ENCODE measurements at regions not wholly inside any gene's neighbourhood (a gene's known extent, or its start where the extent isn't known, plus 50 kb on each side); places are given as distances from the start of the nearest gene placed in this dataset.

DNA sequence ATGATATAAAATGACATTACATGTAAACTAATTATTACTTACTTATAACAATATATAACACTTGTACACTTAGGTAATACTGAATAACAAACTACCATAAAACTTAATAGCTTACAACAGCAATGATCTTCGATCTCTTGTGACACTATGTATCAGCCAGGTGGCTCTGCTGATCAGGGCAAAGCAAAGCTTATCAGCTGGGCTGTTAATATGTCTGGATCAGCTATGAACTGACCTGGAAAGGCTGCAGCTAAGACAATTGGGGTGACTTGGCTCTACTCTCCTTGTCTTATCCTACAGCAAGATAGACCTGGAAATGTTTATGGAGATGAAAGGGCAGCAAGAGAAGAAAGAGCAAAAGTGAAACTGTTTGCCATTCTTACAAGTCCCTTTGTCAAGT is 511.3 kb downstream of the TLR4 start:
- no peak for DNase-seq (ENCODE audit: low read depth, low spot score)
- in situ Hi-C loops (cut with HindIII; ENCODE audit: low pct_unique_long_range_greater_than_20kb, low sequenced_read_pairs): no loop called here

DNA sequence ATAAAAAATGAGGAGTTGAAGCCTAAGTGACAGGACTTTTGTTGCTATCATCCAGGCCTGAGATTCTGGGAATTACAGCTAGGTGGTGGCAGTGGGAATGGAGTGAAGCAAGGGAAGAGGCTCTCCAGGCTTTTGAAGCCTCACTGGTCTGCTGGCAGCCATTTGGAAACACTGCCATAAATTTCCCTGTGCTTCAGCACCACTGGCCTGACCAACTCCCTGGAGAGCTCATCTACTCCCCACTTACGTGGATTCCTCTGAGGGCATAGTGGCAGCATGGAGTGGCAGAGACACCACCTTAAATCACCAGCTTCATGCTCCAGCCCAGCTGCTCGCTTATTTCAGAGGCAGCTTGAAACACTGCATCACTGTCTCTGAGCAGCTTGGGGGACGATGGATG is 518.2 kb downstream of the TLR4 start:
- peak; percentile 50 for DNase-seq (ENCODE audit: low read depth, low spot score)
- in situ Hi-C loops (cut with HindIII; ENCODE audit: low pct_unique_long_range_greater_than_20kb, low sequenced_read_pairs): no loop called here

DNA sequence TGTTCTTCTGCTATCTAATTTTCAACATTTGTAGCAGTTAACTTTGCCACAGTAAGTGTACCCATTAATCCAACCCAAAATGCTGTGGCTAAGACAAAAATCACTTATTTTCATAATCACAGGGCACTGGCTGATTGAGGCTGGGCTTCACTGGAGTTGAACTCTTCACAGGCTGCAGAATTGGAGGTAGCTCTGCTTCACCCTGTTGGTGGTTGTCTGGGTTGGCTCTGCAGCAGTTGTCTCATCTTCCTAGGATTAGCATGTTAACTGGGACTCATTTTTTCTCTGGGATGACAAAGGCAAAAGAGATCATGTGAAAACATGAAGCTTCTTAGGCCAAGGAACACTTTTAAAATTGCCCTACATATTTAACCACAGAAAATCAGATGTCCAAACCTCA is 518.9 kb downstream of the TLR4 start:
- no peak for DNase-seq (ENCODE audit: low read depth, low spot score)
- in situ Hi-C loops (cut with HindIII; ENCODE audit: low pct_unique_long_range_greater_than_20kb, low sequenced_read_pairs): no loop called here

DNA sequence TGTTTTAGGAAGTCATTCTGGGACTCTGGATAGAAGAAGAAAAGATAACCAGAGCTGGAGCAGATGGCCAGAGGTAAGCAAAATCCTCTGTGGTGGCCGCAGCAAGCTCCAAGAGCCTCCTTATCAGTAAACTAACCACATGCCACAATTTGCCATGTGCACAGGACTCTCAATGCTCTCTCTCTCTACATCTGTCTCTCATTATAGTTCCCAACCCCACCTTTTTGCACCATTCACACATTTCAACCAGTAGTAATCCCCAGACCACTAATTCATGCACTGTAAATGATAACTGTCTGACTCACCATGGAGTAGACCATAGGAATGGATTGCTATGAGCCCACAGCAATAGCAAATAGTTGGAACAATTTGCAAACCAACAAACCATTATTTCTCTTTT is 526.1 kb downstream of the TLR4 start:
- DNase-seq (ENCODE audit: low read depth, low spot score): no peak
- in situ Hi-C loops (cut with HindIII; ENCODE audit: low pct_unique_long_range_greater_than_20kb, low sequenced_read_pairs): no loop called here

DNA sequence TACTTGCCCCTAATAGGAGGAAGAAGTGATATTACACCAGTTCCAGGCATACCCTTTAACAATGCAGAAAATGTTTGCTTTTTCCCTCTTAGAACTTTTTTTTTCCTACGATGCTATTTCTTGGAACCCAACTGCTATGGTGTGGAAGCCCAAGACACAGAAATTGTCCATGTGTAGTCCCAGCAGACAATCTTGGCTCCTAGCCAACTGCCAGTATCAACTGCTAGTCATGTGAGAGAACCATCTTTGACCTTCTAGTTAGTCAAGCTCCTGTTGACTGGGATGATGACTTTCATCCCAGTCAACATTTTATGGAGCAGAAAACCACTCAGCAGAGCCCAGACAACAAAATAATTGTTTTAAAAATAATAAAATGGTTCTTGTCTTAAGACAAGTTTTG is 532.4 kb downstream of the TLR4 start:
- DNase-seq (ENCODE audit: low read depth, low spot score): no peak
- in situ Hi-C loops (cut with HindIII; ENCODE audit: low pct_unique_long_range_greater_than_20kb, low sequenced_read_pairs): no loop called here

DNA sequence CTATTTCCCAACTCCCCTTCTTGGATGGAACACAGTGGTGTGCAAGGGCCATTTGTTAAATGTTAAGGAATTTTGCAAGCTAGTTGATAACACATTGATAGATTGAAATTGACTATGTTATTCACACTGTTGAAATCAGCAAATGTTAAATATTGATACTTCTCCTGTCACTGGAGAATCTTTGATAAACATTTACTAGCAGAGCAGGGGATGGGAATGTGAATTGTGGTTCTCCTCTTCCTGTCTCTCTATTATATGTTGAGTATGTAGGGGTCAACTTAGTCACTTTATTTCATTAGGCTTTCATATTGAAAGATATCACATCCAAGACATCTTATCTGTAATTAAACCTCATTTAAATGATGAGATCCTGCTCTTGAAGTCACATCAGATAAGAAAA is 533.9 kb downstream of the TLR4 start:
- no peak for DNase-seq (ENCODE audit: low read depth, low spot score)
- in situ Hi-C loops (cut with HindIII; ENCODE audit: low pct_unique_long_range_greater_than_20kb, low sequenced_read_pairs): no loop called here

DNA sequence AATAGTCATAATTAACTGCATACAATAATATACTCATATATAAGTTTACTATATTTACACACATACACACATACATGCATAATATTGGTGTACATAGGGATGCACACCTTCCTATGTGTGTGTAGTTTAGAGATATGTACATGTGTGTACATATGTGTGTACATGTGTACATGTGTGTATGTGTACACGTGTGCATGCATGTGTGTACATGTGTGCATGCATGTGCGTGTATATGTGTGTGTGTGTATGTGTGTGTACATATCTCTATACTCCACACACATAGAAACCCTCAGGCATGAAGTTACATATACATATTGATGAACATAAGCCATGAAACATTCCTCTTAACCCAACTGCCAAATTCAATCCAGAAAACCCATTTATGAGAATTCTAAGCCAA is 547.8 kb downstream of the TLR4 start:
- in situ Hi-C loops (cut with HindIII; ENCODE audit: low pct_unique_long_range_greater_than_20kb, low sequenced_read_pairs): no loop called here
- DNase-seq (ENCODE audit: low read depth, low spot score): no peak

DNA sequence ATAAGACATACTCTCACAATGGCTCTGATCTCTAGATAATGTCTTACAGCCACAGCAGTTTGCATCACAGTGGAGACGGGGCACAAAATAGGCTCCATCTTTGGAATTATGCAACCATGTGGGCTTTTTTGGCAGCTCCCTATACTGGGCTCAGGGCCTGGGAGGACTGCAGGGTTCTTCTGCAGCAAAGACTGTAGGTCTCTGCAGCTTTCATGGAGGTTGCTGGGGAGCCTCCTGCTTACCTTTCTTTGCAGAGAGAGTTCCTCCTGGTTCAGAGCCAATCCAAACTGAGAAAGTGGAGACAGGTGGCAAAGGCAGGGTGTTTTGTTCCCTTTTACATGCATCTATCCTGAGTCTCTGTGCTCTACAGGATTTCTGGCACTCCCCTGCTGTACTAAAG is 558.0 kb downstream of the TLR4 start:
- in situ Hi-C loops (cut with HindIII; ENCODE audit: low pct_unique_long_range_greater_than_20kb, low sequenced_read_pairs): no loop called here
- DNase-seq (ENCODE audit: low read depth, low spot score): no peak

DNA sequence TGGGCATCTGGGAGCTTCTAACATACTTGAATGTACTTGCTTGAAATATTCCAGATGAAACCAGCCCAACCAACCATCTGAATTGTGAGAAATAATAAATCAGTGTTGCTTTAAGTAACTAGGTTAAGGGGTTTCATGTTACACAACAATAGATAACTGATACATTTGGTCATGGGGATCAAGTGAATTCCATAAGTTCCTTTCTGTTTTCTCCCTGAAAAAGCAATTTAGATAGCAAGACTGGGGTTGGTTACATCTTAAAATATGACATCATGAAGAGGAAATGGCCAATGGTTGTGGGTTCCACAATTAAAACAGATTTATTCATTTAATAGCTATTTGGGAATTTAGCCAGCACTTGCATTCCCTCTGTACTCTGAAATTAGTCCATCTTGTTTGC is 559.7 kb downstream of the TLR4 start:
- no peak for DNase-seq (ENCODE audit: low read depth, low spot score)
- in situ Hi-C loops (cut with HindIII; ENCODE audit: low pct_unique_long_range_greater_than_20kb, low sequenced_read_pairs): no loop called here

DNA sequence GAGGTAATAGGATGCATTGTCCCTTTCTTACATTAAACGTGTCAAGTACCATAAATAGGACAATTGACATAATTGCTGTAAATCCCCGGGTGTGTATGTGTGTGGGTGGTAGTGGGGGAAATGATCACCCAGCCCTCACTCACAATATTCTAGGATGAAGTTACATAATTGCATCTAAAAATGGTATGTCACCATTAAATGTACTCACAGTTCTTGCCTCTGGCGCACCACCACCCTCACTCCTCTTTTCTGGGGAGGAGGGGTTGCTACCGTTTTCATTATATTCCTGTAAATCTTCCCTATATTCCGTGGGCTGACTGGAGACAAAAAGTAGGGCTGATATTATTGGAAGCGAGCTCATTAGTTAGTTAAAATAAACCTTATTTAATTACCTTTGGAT is 563.8 kb downstream of the TLR4 start:
- no peak for DNase-seq (ENCODE audit: low read depth, low spot score)
- in situ Hi-C loops (cut with HindIII; ENCODE audit: low pct_unique_long_range_greater_than_20kb, low sequenced_read_pairs): no loop called here

DNA sequence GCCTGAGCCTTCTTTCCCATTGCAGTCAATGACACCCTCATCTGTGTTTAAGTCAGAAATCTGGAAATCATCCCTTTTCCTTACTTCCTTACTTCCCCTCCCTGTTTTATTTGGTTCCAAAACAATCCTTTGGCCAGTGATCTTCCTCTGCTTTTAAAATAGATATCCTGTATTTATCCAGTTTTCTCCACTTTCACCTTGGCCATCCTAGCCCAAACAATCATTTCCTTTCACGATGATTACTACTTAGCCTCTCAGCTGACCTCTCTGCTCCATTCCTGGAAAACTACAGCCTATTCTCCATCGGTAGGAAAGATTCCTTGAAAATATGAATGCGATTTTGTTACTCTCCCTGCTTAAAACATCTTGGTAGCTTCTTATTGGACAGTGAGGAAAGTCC is 565.4 kb downstream of the TLR4 start:
- in situ Hi-C loops (cut with HindIII; ENCODE audit: low pct_unique_long_range_greater_than_20kb, low sequenced_read_pairs): no loop called here

DNA sequence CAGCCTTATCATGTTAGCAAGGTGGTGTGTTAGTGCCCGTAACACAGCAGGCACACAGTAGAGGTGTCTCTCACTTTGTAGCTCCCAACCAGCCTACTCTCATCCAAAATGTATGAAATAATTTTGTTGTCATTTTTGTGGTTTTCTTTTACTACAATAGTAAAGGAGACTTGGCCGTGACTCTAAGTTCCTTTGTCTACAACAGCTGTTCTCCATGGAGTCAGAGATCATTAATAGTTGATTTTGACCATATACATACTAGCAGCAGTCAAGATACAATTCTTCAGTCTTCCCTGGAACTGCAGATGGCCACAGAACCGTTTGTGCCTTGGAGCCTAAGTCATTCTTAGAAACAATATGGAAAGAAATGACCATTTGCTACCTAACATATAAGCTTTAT is 567.1 kb downstream of the TLR4 start:
- in situ Hi-C loops (cut with HindIII; ENCODE audit: low pct_unique_long_range_greater_than_20kb, low sequenced_read_pairs): no loop called here
- no peak for DNase-seq (ENCODE audit: low read depth, low spot score)

More for the DNA sequence above, 565.4 kb downstream of the TLR4 start:
- DNase-seq (ENCODE audit: low read depth, low spot score): no peak

DNA sequence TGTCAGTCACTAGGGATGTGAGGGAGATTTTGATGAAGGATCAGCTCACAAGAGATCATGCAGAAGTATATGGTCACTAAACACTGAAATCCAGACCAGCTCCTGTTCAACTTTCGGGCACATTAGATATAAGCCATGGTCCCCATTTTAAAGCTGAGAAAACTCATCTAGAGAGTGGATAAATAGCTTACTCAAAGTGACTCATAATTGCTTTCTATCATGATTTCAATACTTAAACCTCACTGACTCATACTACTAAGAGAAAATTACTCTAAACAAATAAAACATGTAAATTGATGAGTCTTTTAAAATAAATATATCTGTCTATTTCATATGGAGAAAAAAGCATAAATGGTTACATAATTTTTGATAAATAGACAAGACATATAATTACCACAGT is 567.7 kb downstream of the TLR4 start:
- no peak for DNase-seq (ENCODE audit: low read depth, low spot score)

DNA sequence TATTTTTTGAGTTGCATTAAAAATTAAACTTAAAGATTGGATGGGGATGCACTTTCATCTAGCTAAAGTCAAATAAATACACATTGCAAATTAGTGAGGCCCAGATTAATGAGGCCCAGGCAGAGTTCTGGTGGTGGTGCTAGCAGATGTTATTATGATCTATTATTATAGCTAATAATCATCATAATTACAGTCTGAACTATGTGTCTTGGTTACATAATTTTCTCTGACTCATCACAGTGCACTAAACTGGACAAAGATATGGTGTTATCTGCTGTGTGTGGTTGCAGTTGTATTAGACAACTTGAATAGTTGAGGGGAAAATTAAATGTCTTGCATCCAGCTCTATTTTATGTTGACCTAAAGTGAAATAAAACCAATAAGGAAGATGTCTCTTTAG is 568.8 kb downstream of the TLR4 start:
- no peak for DNase-seq (ENCODE audit: low read depth, low spot score)
- in situ Hi-C loops (cut with HindIII; ENCODE audit: low pct_unique_long_range_greater_than_20kb, low sequenced_read_pairs): no loop called here

More for the DNA sequence above, 567.7 kb downstream of the TLR4 start:
- in situ Hi-C loops (cut with HindIII; ENCODE audit: low pct_unique_long_range_greater_than_20kb, low sequenced_read_pairs): no loop called here

DNA sequence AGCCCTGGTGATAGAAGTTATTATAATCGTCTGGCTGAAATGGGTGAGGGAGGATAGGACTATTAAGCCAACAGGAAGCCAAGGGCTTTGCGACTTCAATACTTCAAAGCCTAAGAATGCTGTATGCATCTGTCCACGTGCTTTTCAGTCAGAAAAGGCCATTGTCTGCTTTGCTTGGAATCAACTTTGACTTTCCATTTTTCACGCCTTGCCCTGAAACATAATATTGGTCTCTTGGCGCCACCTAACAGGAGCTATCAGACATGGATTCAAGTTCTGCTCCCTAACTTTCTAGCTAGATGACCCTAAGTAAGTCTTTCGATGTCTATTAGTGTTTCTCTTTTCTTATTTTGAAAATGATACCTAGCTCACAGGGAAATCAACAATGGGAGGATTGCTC is 572.6 kb downstream of the TLR4 start:
- in situ Hi-C loops (cut with HindIII; ENCODE audit: low pct_unique_long_range_greater_than_20kb, low sequenced_read_pairs): no loop called here
- peak; percentile 34 for DNase-seq (ENCODE audit: low read depth, low spot score)

DNA sequence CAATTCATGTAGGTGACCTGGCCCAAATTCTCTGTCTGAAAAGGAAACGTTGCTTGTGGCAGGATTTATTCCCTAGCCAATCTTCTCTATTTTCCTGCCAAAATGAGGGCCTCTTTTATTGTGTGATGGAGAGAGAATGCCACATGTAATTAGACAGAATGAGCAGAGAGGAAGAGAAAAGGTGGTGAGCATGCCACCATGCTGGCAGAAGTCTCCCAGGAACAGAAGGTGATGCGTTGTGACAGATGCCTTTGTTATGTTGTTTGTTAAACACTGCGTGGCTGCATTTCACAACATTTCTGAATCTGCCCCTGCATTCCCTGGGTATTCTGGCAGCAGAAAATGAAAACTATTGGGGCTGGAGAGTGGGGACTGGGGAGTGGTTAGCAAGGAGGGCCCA is 577.6 kb downstream of the TLR4 start:
- no peak for DNase-seq (ENCODE audit: low read depth, low spot score)

DNA sequence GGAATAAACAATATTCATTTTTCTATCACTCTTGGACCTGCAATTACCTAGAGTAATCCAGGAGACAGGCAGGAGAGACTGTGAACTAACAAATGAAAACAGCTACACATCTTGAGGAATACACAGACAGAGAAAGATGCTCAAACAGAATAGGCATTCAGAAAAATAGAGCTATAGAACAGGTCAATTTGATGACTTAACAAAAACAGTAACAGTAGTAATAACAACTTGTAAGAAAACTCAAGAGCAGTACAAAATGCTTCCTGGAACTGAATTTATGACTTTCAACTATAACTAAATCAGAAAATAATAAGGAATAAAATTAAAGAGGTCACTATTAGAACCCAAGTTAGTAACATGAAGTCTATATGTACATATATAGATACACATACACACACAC is 579.3 kb downstream of the TLR4 start:
- DNase-seq (ENCODE audit: low read depth, low spot score): no peak
- in situ Hi-C loops (cut with HindIII; ENCODE audit: low pct_unique_long_range_greater_than_20kb, low sequenced_read_pairs): no loop called here

More for the DNA sequence above, 577.6 kb downstream of the TLR4 start:
- in situ Hi-C loops (cut with HindIII; ENCODE audit: low pct_unique_long_range_greater_than_20kb, low sequenced_read_pairs): no loop called here

DNA sequence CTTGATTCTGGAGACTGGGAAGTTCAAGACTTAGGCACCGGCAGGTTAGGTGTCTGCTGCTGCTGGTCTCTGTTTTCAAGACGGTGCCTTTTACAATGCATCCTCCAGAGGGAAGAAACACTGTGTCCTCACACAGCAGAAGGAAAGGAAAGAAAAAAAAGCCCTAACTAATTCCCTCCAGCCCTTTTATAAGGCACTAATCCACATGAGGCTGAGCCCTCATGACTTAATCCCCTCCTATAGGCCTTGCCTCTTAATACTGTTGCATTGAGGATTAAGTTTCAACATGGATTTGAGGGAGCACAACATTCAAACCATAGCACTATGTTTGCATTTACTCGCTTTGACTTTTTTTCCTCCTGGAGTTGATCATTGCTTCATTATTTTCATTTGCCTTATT is 585.9 kb downstream of the TLR4 start:
- in situ Hi-C loops (cut with HindIII; ENCODE audit: low pct_unique_long_range_greater_than_20kb, low sequenced_read_pairs): no loop called here
- no peak for DNase-seq (ENCODE audit: low read depth, low spot score)

DNA sequence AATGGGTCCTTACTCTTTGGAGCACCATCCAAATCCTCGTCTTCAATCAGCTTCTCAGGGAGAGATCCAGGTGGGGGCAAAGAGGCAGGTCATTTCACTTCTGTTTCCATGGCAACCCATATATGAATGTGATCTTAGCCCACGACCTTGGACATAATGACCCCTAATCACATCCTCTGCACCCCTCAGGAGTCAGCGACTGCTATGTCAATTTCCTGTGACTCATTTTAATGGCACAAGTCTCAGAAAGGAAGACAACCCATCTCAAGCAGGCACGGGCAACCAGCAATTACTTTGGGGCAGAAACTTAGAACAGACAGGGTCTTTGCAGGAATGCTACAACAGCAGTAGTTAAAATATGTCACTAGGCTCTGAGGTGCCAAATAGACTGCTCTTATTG is 591.2 kb downstream of the TLR4 start:
- in situ Hi-C loops (cut with HindIII; ENCODE audit: low pct_unique_long_range_greater_than_20kb, low sequenced_read_pairs): no loop called here
- DNase-seq (ENCODE audit: low read depth, low spot score): no peak

DNA sequence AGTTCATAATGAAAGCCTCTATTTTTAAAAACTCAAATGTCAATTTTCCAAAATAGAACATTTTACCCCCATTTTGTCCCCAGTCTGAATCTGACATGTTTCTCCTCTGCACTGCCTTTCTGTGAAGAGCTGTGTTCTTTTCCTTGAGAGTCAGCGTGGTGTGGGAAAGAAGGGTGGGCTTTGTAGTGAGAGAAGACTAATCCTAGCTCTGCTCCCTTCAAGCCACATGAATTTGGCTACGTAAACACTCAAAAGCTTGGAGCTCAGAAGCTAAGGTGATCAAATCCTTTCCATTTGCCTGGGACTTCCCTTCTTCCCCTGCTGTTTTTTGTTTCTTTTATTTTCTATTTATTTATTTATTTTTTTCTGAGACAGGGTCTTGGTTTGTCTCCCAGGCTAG is 598.5 kb downstream of the TLR4 start:
- DNase-seq (ENCODE audit: low read depth, low spot score): no peak
- in situ Hi-C loops (cut with HindIII; ENCODE audit: low pct_unique_long_range_greater_than_20kb, low sequenced_read_pairs): no loop called here

DNA sequence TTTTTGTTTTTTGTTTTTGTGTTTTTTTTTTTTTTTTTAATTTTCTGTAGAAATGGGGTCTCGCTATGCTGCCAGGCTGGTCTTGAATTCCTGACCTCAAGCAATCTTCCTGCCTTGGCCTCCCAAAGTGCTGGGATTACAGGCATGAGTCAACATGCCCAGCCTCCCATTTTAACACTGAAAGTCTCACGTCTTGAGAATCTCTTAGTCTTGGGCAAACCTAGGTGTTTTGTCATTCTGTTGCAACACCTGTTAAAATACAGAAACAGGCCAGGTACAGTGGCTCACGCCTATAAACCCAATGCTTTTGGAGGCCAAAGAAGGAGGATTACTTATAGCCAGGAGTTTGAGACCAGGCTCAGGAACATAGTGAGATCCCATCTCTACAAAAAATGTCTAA is 599.0 kb downstream of the TLR4 start:
- in situ Hi-C loops (cut with HindIII; ENCODE audit: low pct_unique_long_range_greater_than_20kb, low sequenced_read_pairs): no loop called here
- no peak for DNase-seq (ENCODE audit: low read depth, low spot score)
